PC-3 (cell line): ENCODE measurements at regions not wholly inside any gene's neighbourhood (a gene's known extent, or its start where the extent isn't known, plus 50 kb on each side); places are given as distances from the start of the nearest gene placed in this dataset.

Source experiments
- ATAC-seq: fragments of 200-7000 bp; cut with Tn5 transposase; 2 replicates; pipeline ENCODE4 v1.9.1; 2020; ENCODE audit warnings: mild to moderate bottlenecking, moderate library complexity
- BruUV-seq: library from RNA; stranded (reverse); fragments of 400-500 nt; replicated peaks from 2 replicates; lab custom pipeline; 2021; lab: Mats Ljungman, UMichigan
- CTCF ChIA-PET: fragments of 300-600 bp; sonication (Branson Sonifier 250); formaldehyde crosslinking; loops from one replicate; lab custom pipeline; 2022; ENCODE audit warnings: antibody characterized with exemption; lab: Charles Lee
- POLR2A ChIA-PET: fragments of 300-600 bp; sonication (Branson Sonifier 250); formaldehyde crosslinking; loops from one replicate; lab custom pipeline; 2022; ENCODE audit warnings: antibody characterized with exemption; ENCODE audit not compliant: unreplicated experiment; lab: Charles Lee
- DNase-seq: peaks from one replicate; pipeline ENCODE4 v3.0.0-alpha.2; 2015
- H2AFZ ChIP-seq: fragments of 300-600 bp; sonication (generic); 2 replicates; pipeline ENCODE4 v1.6.0; 2016; ENCODE audit warnings: antibody characterized with exemption, low read length
- H3F3A ChIP-seq: fragments of 300-600 bp; sonication (generic); one replicate; pipeline ENCODE4 v1.6.0; 2017; ENCODE audit warnings: antibody characterized with exemption, low read length, control low read depth, mild to moderate bottlenecking; ENCODE audit not compliant: unreplicated experiment
- H3K27ac ChIP-seq: fragments of 300-600 bp; sonication (generic); 2 replicates; pipeline ENCODE4 v1.5.1; 2016; ENCODE audit warnings: mild to moderate bottlenecking, low read length
- H3K27me3 ChIP-seq: fragments of 300-600 bp; sonication (generic); 2 replicates; pipeline ENCODE4 v1.6.1; 2016; ENCODE audit warnings: low read length, mixed read lengths
- H3K36me3 ChIP-seq: fragments of 300-600 bp; sonication (generic); 2 replicates; pipeline ENCODE4 v1.6.1; 2016; ENCODE audit warnings: low read depth, mixed run types, low read length, mixed read lengths
- H3K4me1 ChIP-seq: fragments of 300-600 bp; sonication (generic); 2 replicates; pipeline ENCODE4 v1.5.1; 2016; ENCODE audit warnings: low read length; ENCODE audit not compliant: insufficient read depth
- H3K4me2 ChIP-seq: fragments of 300-600 bp; sonication (generic); 2 replicates; pipeline ENCODE4 v1.6.0; 2016; ENCODE audit warnings: low read length
- H3K4me3 ChIP-seq: fragments of 300-600 bp; sonication (generic); 2 replicates; pipeline ENCODE4 v1.5.1; 2016; ENCODE audit warnings: mild to moderate bottlenecking, low read length, mixed read lengths
- H3K79me2 ChIP-seq: fragments of 300-600 bp; sonication (generic); 2 replicates; pipeline ENCODE4 v1.6.1; 2017; ENCODE audit warnings: low read length, mixed read lengths
- H3K9ac ChIP-seq: fragments of 300-600 bp; sonication (generic); 2 replicates; pipeline ENCODE4 v1.6.0; 2016; ENCODE audit warnings: mild to moderate bottlenecking, low read length
- H3K9me2 ChIP-seq: fragments of 300-600 bp; sonication (generic); replicated peaks from 2 replicates; pipeline ENCODE4 v1.6.1; 2016; ENCODE audit warnings: mixed run types, low read length, mixed read lengths
- H3K9me3 ChIP-seq: fragments of 300-600 bp; sonication (generic); 2 replicates; pipeline ENCODE4 v1.6.1; 2016; ENCODE audit warnings: low read length, mixed read lengths
- H4K20me1 ChIP-seq: fragments of 300-600 bp; sonication (generic); 2 replicates; pipeline ENCODE4 v1.6.1; 2016; ENCODE audit warnings: low read length, mixed read lengths
- EZH2 ChIP-seq: fragments of 300-600 bp; sonication (generic); IDR thresholded peaks from one replicate; pipeline ENCODE4 v1.6.1; 2017; ENCODE audit warnings: antibody characterized with exemption, mild to moderate bottlenecking, low read length; ENCODE audit not compliant: unreplicated experiment
- EZH2phosphoT487 ChIP-seq: fragments of 300-600 bp; sonication (generic); IDR thresholded peaks from 2 replicates; pipeline ENCODE4 v1.6.1; 2018; ENCODE audit warnings: mild to moderate bottlenecking, antibody characterized with exemption, low read length, borderline replicate concordance
- intact Hi-C: fragments of 100-400 bp; cut with micrococcal nuclease; formaldehyde crosslinking; loops from 2 replicates; pipeline ENCODE4 v1.9.0; 2023
- TF ChIP-seq, protein P1 (sequence below): fragments of 300-600 bp; sonication (generic); conservative IDR thresholded peaks from 2 replicates; pipeline ENCODE4 v1.5.1; 2017; ENCODE audit warnings: antibody characterized with exemption, low read depth, mild to moderate bottlenecking, low read length

DNA sequence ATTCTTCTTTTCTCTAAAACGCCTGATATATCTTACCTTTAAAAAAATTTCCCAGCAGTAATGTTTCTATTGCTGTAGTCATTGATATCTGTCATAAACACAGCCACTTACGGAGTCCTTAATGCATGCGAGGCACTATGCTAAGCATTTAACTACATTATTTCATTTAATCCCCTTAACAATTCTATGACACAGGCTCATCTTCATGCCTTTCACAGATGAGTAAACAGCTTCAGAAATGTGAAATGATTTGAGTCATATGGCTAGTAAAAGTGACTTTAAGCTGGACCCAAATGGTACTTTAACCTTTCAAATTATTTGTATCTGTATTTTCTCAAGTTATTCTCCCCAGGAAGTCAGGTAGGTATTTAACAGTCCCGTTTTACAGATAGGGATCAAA, 125.1 kb upstream of the FGGY start:
- Histone ChIP-seq H3K9me2 (no peaks in the 10 kb centered on the region), H4K20me1 (no peaks in the 10 kb centered on the region), H3K4me2 (no peak overlapping the region), H3K4me1 (peaks cover 22% of the 10 kb centered on the region), H3K9me3 (no peaks in the 10 kb centered on the region), H3K4me3 (no peak overlapping the region), H3K36me3 (no peaks in the 10 kb centered on the region), H3K79me2 (no peaks in the 10 kb centered on the region), H3K27ac (no peak overlapping the region), H3K27me3 (no peaks in the 10 kb centered on the region), H3K9ac (no peak overlapping the region), H3F3A (no peaks in the 10 kb centered on the region), H2AFZ (no peak overlapping the region)
- CTCF ChIA-PET: no interaction called here
- intact Hi-C loops: no loop called here
- TF ChIP-seq, protein P1, sequence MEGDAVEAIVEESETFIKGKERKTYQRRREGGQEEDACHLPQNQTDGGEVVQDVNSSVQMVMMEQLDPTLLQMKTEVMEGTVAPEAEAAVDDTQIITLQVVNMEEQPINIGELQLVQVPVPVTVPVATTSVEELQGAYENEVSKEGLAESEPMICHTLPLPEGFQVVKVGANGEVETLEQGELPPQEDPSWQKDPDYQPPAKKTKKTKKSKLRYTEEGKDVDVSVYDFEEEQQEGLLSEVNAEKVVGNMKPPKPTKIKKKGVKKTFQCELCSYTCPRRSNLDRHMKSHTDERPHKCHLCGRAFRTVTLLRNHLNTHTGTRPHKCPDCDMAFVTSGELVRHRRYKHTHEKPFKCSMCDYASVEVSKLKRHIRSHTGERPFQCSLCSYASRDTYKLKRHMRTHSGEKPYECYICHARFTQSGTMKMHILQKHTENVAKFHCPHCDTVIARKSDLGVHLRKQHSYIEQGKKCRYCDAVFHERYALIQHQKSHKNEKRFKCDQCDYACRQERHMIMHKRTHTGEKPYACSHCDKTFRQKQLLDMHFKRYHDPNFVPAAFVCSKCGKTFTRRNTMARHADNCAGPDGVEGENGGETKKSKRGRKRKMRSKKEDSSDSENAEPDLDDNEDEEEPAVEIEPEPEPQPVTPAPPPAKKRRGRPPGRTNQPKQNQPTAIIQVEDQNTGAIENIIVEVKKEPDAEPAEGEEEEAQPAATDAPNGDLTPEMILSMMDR: no peak
- TF ChIP-seq EZH2phosphoT487: no peak
- no peak for TF ChIP-seq EZH2
- no TSS peak for BruUV-seq
- peak; percentile 52 for ATAC-seq
- POLR2A ChIA-PET: no interaction called here
- DNase-seq: peak; percentile 36

DNA sequence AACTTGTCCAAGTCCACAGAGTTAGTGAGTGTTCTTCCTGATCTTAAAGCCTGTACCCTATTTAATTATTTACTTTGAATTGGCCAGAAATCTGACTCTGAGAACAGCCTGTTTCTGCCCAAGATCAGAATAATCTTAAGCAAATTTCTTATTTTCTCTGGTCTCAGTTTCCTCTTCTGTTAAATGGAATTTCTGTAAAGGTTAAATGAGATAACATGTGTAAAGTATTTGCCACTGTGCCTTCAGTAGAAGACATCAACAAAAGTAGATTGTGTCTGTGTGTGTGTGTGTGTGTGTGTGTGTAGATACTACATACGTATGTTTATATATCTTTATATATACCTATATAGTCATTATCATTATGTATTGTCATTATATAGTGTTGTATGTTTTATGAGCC, 124.2 kb upstream of the FGGY start:
- Histone ChIP-seq H3K9ac (no peak overlapping the region), H3K36me3 (no peaks in the 10 kb centered on the region), H3K27ac (no peak overlapping the region), H3K9me2 (no peaks in the 10 kb centered on the region), H3F3A (no peaks in the 10 kb centered on the region), H3K4me2 (no peak overlapping the region), H3K9me3 (no peaks in the 10 kb centered on the region), H4K20me1 (no peaks in the 10 kb centered on the region), H3K27me3 (no peaks in the 10 kb centered on the region), H2AFZ (no peak overlapping the region), H3K79me2 (no peaks in the 10 kb centered on the region), H3K4me1 (peaks cover 22% of the 10 kb centered on the region), H3K4me3 (no peak overlapping the region)
- CTCF ChIA-PET: no interaction called here
- BruUV-seq: no TSS peak
- no peak for ATAC-seq
- no peak for DNase-seq
- POLR2A ChIA-PET: no interaction called here
- TF ChIP-seq, protein P1: no peak
- no peak for TF ChIP-seq EZH2
- no peak for TF ChIP-seq EZH2phosphoT487
- intact Hi-C loops: no loop called here

DNA sequence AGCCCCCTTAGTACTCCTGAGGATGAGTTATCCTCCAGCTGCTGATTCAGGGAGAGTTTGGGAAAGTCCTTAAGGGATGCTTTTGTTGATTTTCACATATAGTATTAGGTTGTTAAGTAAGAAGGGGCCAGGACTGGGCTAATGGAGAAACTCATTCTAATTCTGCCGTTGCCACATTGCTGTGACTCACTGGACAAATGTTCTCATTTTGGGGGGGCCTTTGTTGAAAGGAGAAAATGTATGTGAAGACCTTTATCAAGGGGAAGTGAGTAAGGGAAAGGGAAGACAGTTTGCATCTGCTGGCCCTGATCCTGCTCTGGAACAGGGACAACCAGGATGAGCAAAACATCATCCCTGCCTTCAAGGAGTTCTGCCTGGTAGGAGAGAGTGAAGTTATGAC, 123.2 kb upstream of the FGGY start:
- H3K27me3 ChIP-seq: no peaks in the 10 kb centered on the region

More for the DNA sequence above, 123.2 kb upstream of the FGGY start:
- DNase-seq (peak; percentile 66), ATAC-seq (peak; percentile 74)
- Histone ChIP-seq H3F3A (no peaks in the 10 kb centered on the region), H3K27ac (no peak overlapping the region; the same call in 1 of the 2 replicates), H3K4me1 (peaks cover 22% of the 10 kb centered on the region), H3K4me3 (no peak overlapping the region), H3K9me3 (no peaks in the 10 kb centered on the region), H3K79me2 (no peaks in the 10 kb centered on the region), H3K4me2 (no peak overlapping the region), H4K20me1 (no peaks in the 10 kb centered on the region), H2AFZ (no peak overlapping the region), H3K36me3 (no peaks in the 10 kb centered on the region), H3K9ac (no peak overlapping the region), H3K9me2 (no peaks in the 10 kb centered on the region)
- BruUV-seq: no TSS peak
- ChIA-PET POLR2A (no interaction called here), CTCF (no interaction called here)
- TF ChIP-seq EZH2 (no peak), EZH2phosphoT487 (no peak)
- TF ChIP-seq, protein P1: no peak
- intact Hi-C loops: no loop called here
